ENCODE measurements at regions not wholly inside any gene's neighbourhood (a gene's known extent, or its start where the extent isn't known, plus 50 kb on each side); places are given as distances from the start of the nearest gene placed in this dataset.

GRCh38 chr13:111852725-111853518 is 214.0 kb upstream of the SOX1 start:
- no peaks in the 10 kb centered on the region for H3K4me1 ChIP-seq (ENCODE audit: control insufficient read depth, insufficient read depth, low read length)
- no peaks in the 10 kb centered on the region for H4K20me1 ChIP-seq (ENCODE audit: control insufficient read depth, insufficient read depth)
- CTCF ChIA-PET: no interaction called here
- no TSS peak for BruUV-seq (replicated peaks)
- RAD21 ChIA-PET (ENCODE audit: unreplicated experiment): no interaction called here
- no peak overlapping the region for H3K4me2 ChIP-seq (ENCODE audit: control insufficient read depth, insufficient read depth)
- no peak overlapping the region for H2AFZ ChIP-seq (ENCODE audit: control insufficient read depth, low read depth, low read length)
- POLR2A ChIA-PET: no interaction called here
- H3K27ac ChIP-seq (ENCODE audit: control insufficient read depth, insufficient read depth): no peak overlapping the region
- in situ Hi-C loops (cut with MboI) (no loop called here), intact Hi-C loops (cut with micrococcal nuclease; ENCODE audit: unreplicated experiment) (no loop called here)
- WGBS (ENCODE audit: insufficient coverage, insufficient replicate concordance, low lambda C conversion rate, missing lambda C conversion rate): 27% methylated on average over 23 of the region's 23 CpGs
- no peak for FAIRE-seq
- no peak for DNase-seq (ENCODE audit: low read depth, low spot score)
- no peaks in the 10 kb centered on the region for H3K79me2 ChIP-seq (ENCODE audit: control insufficient read depth, insufficient read depth, low read length)
- no peaks in the 10 kb centered on the region for H3K27me3 ChIP-seq (replicated peaks in 1 of 2; ENCODE audit: control insufficient read depth in 2 of 2, insufficient read depth in 2 of 2, low read length in 1 of 2)
- SMC1A ChIA-PET (ENCODE audit: uncharacterized antibody, unreplicated experiment): no interaction called here
- no peak overlapping the region for H3K9ac ChIP-seq (ENCODE audit: control insufficient read depth, insufficient read depth, low read length)
- ATAC-seq: no peak
- H3K9me3 ChIP-seq (replicated peaks; ENCODE audit: control insufficient read depth, insufficient read depth, low read length): no peaks in the 10 kb centered on the region
- TF ChIP-seq ZSCAN29 (IDR thresholded peaks at IDR 0.05) (no peak), NRF1 (conservative IDR thresholded peaks at IDR 0.05; ENCODE audit: low read depth, low read length) (no peak), ZNF24 (IDR thresholded peaks at IDR 0.05) (no peak), LARP7 (IDR thresholded peaks at IDR 0.05) (no peak), RELB (IDR thresholded peaks at IDR 0.05; ENCODE audit: low read depth) (no peak), RUNX3 (IDR thresholded peaks at IDR 0.05; ENCODE audit: low read length) (no peak), NBN (IDR thresholded peaks at IDR 0.05) (no peak), CTCF (IDR thresholded peaks at IDR 0.05 in 2 of 3, conservative IDR thresholded peaks at IDR 0.05 in 1 of 3; ENCODE audit: control insufficient read depth in 2 of 3, extremely low read depth in 1 of 3, insufficient read depth in 1 of 3, low read depth in 3 of 3, low read length in 3 of 3) (no peak), ATF7 (IDR thresholded peaks at IDR 0.05; ENCODE audit: low read depth) (no peak), ZBTB33 (IDR thresholded peaks at IDR 0.05) (no peak), PML (IDR thresholded peaks at IDR 0.05; ENCODE audit: low read length) (no peak), ZNF384 (IDR thresholded peaks at IDR 0.05; ENCODE audit: borderline replicate concordance, low read depth, low read length) (no peak), SREBF2 (IDR thresholded peaks at IDR 0.05; ENCODE audit: low read length) (no peak), JUND (IDR thresholded peaks at IDR 0.05; ENCODE audit: low read depth, low read length) (no peak), ZBTB40 (IDR thresholded peaks at IDR 0.05; ENCODE audit: borderline replicate concordance) (no peak), ZNF217 (IDR thresholded peaks at IDR 0.05) (no peak), ZNF274 (IDR thresholded peaks at IDR 0.05; ENCODE audit: insufficient read depth, insufficient read length) (no peak)
- H3K4me3 ChIP-seq: no peak overlapping the region
- no peaks in the 10 kb centered on the region for H3K36me3 ChIP-seq (ENCODE audit: control insufficient read depth in 2 of 2, insufficient read depth in 2 of 2, low read length in 1 of 2)

Measured in GM12878 (cell line).